ENCODE measurements at regions not wholly inside any gene's neighbourhood (a gene's known extent, or its start where the extent isn't known, plus 50 kb on each side); places are given as distances from the start of the nearest gene placed in this dataset.

GRCh38 chr4:89420507-89420906 is 112.9 kb upstream of the GPRIN3 start (continued):
- no peak for TF ChIP-seq HNRNPH1 (optimal IDR thresholded peaks at IDR 0.05; ENCODE audit: low read depth, low read length)

DNA sequence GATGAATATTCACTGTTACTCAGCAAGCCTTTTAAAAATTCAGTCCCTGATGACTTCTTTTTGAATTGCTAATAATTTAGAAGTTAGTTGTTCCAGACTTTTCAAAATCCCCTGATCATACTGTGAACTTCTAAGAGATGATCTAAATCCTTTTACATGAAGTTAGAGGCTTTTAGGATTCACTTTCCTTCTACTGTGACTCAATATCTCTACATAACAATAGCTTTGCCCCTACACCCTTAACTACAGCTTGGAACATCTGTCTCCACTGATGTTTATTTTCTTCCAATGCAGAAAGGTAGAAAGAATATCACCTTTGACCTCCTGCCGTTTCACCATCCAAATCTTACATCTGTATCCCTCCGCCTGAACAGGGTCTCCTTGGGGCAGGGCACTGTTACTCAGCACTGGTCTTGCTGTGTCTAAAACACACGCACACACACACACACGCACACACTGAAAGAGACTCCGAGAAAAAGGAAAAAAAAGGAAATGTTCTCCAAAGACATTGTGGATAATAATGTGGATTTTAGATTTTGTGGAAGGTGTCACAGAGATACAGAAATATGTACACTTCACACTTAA is 111.6 kb upstream of the GPRIN3 start:
- Histone ChIP-seq H3K9ac (ENCODE audit: insufficient read depth in 1 of 2, low read depth in 2 of 2, low read length in 2 of 2) (no peak overlapping the region), H3K36me3 (ENCODE audit: control insufficient read depth, insufficient read depth, low read length) (no peaks in the 10 kb centered on the region), H3K4me1 (replicated peaks in 1 of 2; ENCODE audit: control insufficient read depth in 2 of 2, insufficient read depth in 2 of 2, low read length in 2 of 2) (no peaks in the 10 kb centered on the region), H3K4me2 (ENCODE audit: insufficient read depth, low read length) (no peak overlapping the region), H2AFZ (ENCODE audit: low read depth, low read length) (no peak overlapping the region), H4K20me1 (replicated peaks; ENCODE audit: control insufficient read depth, insufficient read depth, low read length) (no peaks in the 10 kb centered on the region), H3K79me2 (ENCODE audit: control insufficient read depth, insufficient read depth, low read length) (no peaks in the 10 kb centered on the region), H3K27me3 (ENCODE audit: control insufficient read depth in 2 of 2, insufficient read depth in 2 of 2, low read length in 2 of 2) (no peaks in the 10 kb centered on the region), H3K9me3 (replicated peaks; ENCODE audit: control insufficient read depth, insufficient read depth, low read depth, low read length) (no peaks in the 10 kb centered on the region), H3K4me3 (no peak overlapping the region), H3K9me1 (ENCODE audit: control insufficient read depth, insufficient read depth, low read length) (no peaks in the 10 kb centered on the region), H3K27ac (ENCODE audit: extremely low read depth, low read depth, low read length) (no peak overlapping the region)
- FAIRE-seq (no peak), ATAC-seq (no peak), DNase-seq (ENCODE audit: extremely low read depth in 1 of 4, low spot score in 3 of 4) (no peak)
- 3% methylated on average over 5 of the region's 5 CpGs for WGBS (ENCODE audit: insufficient coverage, low coverage, missing lambda C conversion rate)
- CTCF ChIA-PET (ENCODE audit: low intra/inter-chr PET ratio) = no interaction called here
- in situ Hi-C loops (cut with MboI) (no loop called here), intact Hi-C loops (cut with micrococcal nuclease) (no loop called here)
- POLR2A ChIA-PET = no interaction called here
- no peak for TF ChIP-seq HMG20B (CRISPR knock-in tag; IDR thresholded peaks at IDR 0.05)
- TF ChIP-seq ELF2 (CRISPR knock-in tag; IDR thresholded peaks at IDR 0.05) = no peak
- TF ChIP-seq PTTG1 (tag; IDR thresholded peaks at IDR 0.05; ENCODE audit: low read depth) = no peak
- no peak for TF ChIP-seq CBFB (CRISPR knock-in tag; IDR thresholded peaks at IDR 0.05)
- TF ChIP-seq, protein P1, sequence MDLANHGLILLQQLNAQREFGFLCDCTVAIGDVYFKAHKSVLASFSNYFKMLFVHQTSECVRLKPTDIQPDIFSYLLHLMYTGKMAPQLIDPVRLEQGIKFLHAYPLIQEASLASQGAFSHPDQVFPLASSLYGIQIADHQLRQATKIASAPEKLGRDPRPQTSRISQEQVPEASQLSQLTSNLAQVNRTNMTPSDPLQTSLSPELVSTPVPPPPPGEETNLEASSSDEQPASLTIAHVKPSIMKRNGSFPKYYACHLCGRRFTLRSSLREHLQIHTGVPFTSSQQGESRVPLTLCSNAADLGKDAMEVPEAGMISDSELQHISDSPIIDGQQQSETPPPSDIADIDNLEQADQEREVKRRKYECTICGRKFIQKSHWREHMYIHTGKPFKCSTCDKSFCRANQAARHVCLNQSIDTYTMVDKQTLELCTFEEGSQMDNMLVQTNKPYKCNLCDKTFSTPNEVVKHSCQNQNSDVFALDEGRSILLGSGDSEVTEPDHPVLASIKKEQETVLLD (IDR thresholded peaks at IDR 0.05) = no peak
- TF ChIP-seq CBFA2T3 (IDR thresholded peaks at IDR 0.05) = no peak
- TF ChIP-seq, protein P2, sequence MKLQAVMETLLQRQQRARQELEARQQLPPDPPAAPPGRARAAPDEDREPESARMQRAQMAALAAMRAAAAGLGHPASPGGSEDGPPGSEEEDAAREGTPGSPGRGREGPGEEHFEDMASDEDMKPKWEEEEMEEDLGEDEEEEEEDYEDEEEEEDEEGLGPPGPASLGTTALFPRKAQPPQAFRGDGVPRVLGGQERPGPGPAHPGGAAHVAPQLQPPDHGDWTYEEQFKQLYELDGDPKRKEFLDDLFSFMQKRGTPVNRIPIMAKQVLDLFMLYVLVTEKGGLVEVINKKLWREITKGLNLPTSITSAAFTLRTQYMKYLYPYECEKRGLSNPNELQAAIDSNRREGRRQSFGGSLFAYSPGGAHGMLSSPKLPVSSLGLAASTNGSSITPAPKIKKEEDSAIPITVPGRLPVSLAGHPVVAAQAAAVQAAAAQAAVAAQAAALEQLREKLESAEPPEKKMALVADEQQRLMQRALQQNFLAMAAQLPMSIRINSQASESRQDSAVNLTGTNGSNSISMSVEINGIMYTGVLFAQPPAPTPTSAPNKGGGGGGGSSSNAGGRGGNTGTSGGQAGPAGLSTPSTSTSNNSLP (IDR thresholded peaks at IDR 0.05; ENCODE audit: borderline replicate concordance, low read depth, low read length) = no peak
- TF ChIP-seq KHSRP (IDR thresholded peaks at IDR 0.05) = no peak
- no peak for TF ChIP-seq BACH1 (tag; IDR thresholded peaks at IDR 0.05)
- TF ChIP-seq NCOA6 (IDR thresholded peaks at IDR 0.05) = no peak
- TF ChIP-seq ZBED1 (IDR thresholded peaks at IDR 0.05) = no peak
- TF ChIP-seq ZNF212 (CRISPR knock-in tag; IDR thresholded peaks at IDR 0.05) = no peak
- no peak for TF ChIP-seq GTF2A2 (tag; IDR thresholded peaks at IDR 0.05)
- TF ChIP-seq NEUROD1 (IDR thresholded peaks at IDR 0.05; ENCODE audit: borderline replicate concordance, low read depth, low read length, partially characterized antibody) = no peak
- no peak for TF ChIP-seq ZNF280B (CRISPR knock-in tag; IDR thresholded peaks at IDR 0.05)
- no TSS peak for BruUV-seq (replicated peaks)
